ENCODE measurements at regions not wholly inside any gene's neighbourhood (a gene's known extent, or its start where the extent isn't known, plus 50 kb on each side); places are given as distances from the start of the nearest gene placed in this dataset.

- Mint-ChIP-seq H3K4me3 (no peak overlapping the region), H3K36me3 (ENCODE audit: low read depth) (no peaks in the 10 kb centered on the region), H3K27me3 (ENCODE audit: insufficient read depth, low read depth, poor library complexity) (peaks cover 6% of the 10 kb centered on the region), H3K9me3 (peaks cover 6% of the 10 kb centered on the region; the same call in 1 of the 3 replicates), H3K4me1 (no peaks in the 10 kb centered on the region), H3K27ac (no peak overlapping the region)
- no peaks in the 10 kb centered on the region for H3K79me2 ChIP-seq (replicated peaks; ENCODE audit: insufficient read depth)
- H3K4me1 ChIP-seq (ENCODE audit: insufficient read depth): no peaks in the 10 kb centered on the region
- no peaks in the 10 kb centered on the region for H3K27me3 ChIP-seq (ENCODE audit: insufficient read depth)
- no peak for ATAC-seq
- H3K36me3 ChIP-seq (ENCODE audit: insufficient read depth): no peaks in the 10 kb centered on the region
- no peaks in the 10 kb centered on the region for H3F3A ChIP-seq (replicated peaks; ENCODE audit: low read depth)
- TF ChIP-seq ZNF331 (CRISPR knock-in tag; IDR thresholded peaks at IDR 0.05; ENCODE audit: low read depth): no peak
- TF ChIP-seq POLR2AphosphoS5 (IDR thresholded peaks at IDR 0.05; ENCODE audit: low read depth): no peak
- H2AFZ ChIP-seq: no peak overlapping the region
- no peaks in the 10 kb centered on the region for H4K20me1 ChIP-seq (replicated peaks; ENCODE audit: insufficient read depth)
- no peaks in the 10 kb centered on the region for H3K9me2 ChIP-seq (ENCODE audit: insufficient read depth)
- H3K4me3 ChIP-seq: no peak overlapping the region
- no peak overlapping the region for H3K4me2 ChIP-seq
- DNase-seq (ENCODE audit: low spot score): peak; percentile 9
- no peak overlapping the region for H3K27ac ChIP-seq (ENCODE audit: low read depth)
Observed at GRCh38 chr14:96727073-96727472, 70.1 kb upstream of the VRK1 start.

DNA sequence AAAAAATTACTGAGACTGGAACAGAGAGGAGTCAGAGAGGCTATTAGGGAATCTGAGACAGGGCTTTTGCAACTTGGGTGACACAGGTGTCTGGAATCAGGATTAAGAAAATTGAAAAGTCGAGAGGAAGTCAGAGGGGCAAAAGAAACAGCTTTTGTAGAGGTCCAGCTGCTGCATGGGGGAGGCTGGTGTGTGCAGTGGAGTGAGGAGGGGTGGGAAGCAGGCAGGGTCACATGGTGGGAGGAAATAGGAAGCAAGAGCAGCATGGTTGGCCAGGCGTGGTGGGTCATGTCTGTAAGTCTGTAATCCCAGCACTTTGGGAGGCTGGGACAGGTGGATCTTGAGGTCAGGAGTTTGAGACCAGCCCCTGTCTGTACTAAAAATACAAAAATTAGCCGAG lies 69.7 kb upstream of the VRK1 start:
- Mint-ChIP-seq H3K4me1 (no peaks in the 10 kb centered on the region), H3K9me3 (peaks cover 6% of the 10 kb centered on the region; the same call in 1 of the 3 replicates), H3K27ac (no peak overlapping the region), H3K27me3 (ENCODE audit: insufficient read depth, low read depth, poor library complexity) (peaks cover 6% of the 10 kb centered on the region), H3K36me3 (ENCODE audit: low read depth) (no peaks in the 10 kb centered on the region), H3K4me3 (no peak overlapping the region)
- Histone ChIP-seq H3K36me3 (ENCODE audit: insufficient read depth) (no peaks in the 10 kb centered on the region), H3K27ac (ENCODE audit: low read depth) (no peak overlapping the region), H3F3A (replicated peaks; ENCODE audit: low read depth) (no peaks in the 10 kb centered on the region), H3K27me3 (ENCODE audit: insufficient read depth) (no peaks in the 10 kb centered on the region), H3K4me2 (no peak overlapping the region), H4K20me1 (replicated peaks; ENCODE audit: insufficient read depth) (no peaks in the 10 kb centered on the region), H3K79me2 (replicated peaks; ENCODE audit: insufficient read depth) (no peaks in the 10 kb centered on the region), H3K4me1 (ENCODE audit: insufficient read depth) (no peaks in the 10 kb centered on the region), H2AFZ (no peak overlapping the region), H3K9me2 (ENCODE audit: insufficient read depth) (no peaks in the 10 kb centered on the region), H3K4me3 (no peak overlapping the region)
- TF ChIP-seq CTCF (conservative IDR thresholded peaks at IDR 0.05; ENCODE audit: low read depth in 2 of 2): no peak
- TF ChIP-seq NANOG (IDR thresholded peaks at IDR 0.05; ENCODE audit: borderline replicate concordance): no peak
- TF ChIP-seq EZH2phosphoT487 (IDR thresholded peaks at IDR 0.05; ENCODE audit: unreplicated experiment): no peak
- TF ChIP-seq EZH2 (IDR thresholded peaks at IDR 0.05; ENCODE audit: low read depth, unreplicated experiment): no peak
- no peak for TF ChIP-seq ETS1 (IDR thresholded peaks at IDR 0.05)
- TF ChIP-seq CREB1 (CRISPR knock-in tag; IDR thresholded peaks at IDR 0.05; ENCODE audit: low read depth): no peak
- no peak for TF ChIP-seq ZNF114 (CRISPR knock-in tag; IDR thresholded peaks at IDR 0.05)
- TF ChIP-seq, protein P1, sequence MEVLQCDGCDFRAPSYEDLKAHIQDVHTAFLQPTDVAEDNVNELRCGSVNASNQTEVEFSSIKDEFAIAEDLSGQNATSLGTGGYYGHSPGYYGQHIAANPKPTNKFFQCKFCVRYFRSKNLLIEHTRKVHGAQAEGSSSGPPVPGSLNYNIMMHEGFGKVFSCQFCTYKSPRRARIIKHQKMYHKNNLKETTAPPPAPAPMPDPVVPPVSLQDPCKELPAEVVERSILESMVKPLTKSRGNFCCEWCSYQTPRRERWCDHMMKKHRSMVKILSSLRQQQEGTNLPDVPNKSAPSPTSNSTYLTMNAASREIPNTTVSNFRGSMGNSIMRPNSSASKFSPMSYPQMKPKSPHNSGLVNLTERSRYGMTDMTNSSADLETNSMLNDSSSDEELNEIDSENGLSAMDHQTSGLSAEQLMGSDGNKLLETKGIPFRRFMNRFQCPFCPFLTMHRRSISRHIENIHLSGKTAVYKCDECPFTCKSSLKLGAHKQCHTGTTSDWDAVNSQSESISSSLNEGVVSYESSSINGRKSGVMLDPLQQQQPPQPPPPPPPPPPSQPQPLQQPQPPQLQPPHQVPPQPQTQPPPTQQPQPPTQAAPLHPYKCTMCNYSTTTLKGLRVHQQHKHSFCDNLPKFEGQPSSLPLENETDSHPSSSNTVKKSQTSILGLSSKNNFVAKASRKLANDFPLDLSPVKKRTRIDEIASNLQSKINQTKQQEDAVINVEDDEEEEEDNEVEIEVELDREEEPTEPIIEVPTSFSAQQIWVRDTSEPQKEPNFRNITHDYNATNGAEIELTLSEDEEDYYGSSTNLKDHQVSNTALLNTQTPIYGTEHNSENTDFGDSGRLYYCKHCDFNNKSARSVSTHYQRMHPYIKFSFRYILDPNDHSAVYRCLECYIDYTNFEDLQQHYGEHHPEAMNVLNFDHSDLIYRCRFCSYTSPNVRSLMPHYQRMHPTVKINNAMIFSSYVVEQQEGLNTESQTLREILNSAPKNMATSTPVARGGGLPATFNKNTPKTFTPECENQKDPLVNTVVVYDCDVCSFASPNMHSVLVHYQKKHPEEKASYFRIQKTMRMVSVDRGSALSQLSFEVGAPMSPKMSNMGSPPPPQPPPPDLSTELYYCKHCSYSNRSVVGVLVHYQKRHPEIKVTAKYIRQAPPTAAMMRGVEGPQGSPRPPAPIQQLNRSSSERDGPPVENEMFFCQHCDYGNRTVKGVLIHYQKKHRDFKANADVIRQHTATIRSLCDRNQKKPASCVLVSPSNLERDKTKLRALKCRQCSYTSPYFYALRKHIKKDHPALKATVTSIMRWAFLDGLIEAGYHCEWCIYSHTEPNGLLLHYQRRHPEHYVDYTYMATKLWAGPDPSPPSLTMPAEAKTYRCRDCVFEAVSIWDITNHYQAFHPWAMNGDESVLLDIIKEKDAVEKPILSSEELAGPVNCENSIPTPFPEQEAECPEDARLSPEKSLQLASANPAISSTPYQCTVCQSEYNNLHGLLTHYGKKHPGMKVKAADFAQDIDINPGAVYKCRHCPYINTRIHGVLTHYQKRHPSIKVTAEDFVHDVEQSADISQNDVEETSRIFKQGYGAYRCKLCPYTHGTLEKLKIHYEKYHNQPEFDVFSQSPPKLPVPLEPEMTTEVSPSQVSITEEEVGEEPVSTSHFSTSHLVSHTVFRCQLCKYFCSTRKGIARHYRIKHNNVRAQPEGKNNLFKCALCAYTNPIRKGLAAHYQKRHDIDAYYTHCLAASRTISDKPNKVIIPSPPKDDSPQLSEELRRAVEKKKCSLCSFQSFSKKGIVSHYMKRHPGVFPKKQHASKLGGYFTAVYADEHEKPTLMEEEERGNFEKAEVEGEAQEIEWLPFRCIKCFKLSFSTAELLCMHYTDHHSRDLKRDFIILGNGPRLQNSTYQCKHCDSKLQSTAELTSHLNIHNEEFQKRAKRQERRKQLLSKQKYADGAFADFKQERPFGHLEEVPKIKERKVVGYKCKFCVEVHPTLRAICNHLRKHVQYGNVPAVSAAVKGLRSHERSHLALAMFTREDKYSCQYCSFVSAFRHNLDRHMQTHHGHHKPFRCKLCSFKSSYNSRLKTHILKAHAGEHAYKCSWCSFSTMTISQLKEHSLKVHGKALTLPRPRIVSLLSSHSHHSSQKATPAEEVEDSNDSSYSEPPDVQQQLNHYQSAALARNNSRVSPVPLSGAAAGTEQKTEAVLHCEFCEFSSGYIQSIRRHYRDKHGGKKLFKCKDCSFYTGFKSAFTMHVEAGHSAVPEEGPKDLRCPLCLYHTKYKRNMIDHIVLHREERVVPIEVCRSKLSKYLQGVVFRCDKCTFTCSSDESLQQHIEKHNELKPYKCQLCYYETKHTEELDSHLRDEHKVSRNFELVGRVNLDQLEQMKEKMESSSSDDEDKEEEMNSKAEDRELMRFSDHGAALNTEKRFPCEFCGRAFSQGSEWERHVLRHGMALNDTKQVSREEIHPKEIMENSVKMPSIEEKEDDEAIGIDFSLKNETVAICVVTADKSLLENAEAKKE (CRISPR knock-in tag; IDR thresholded peaks at IDR 0.05): no peak
- no peak for DNase-seq (ENCODE audit: low spot score)
- ATAC-seq: no peak

Measured in GM23338 (cell line).